22Rv1 (cell line): ENCODE measurements at regions not wholly inside any gene's neighbourhood (a gene's known extent, or its start where the extent isn't known, plus 50 kb on each side); places are given as distances from the start of the nearest gene placed in this dataset.

Source experiments
- H3K27ac ChIP-seq: fragments of 450-650 bp; 2 replicates; pipeline ENCODE4 v1.5.1; 2017
- ZFX ChIP-seq: fragments of 450-650 bp; IDR thresholded peaks from 2 replicates; pipeline ENCODE4 v1.6.1; 2017; ENCODE audit warnings: antibody characterized with exemption, borderline replicate concordance
- TF ChIP-seq, protein P1 (sequence below): fragments of 450-650 bp; IDR thresholded peaks from 2 replicates; pipeline ENCODE4 v1.5.1; 2017; ENCODE audit warnings: mild to moderate bottlenecking

DNA sequence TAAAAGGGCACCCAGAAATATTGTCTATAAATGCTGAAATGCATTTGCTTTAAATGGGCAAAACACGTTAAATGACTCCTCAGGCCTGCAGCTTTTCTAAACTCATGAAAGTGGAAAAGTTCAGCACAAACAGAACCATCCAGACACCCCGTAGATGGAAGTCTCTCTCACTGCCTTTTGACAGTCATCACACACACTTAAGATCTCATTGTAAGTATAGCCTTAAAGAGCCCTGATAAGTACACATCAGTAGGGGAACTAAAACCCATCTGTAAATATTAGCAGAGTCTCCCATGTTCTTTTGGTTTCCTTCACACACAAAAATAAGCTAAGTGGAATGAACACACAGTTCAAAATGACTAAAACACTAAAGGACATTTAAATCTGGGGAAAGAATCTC is 166.7 kb downstream of the LTN1 start:
- H3K27ac ChIP-seq = no peak overlapping the region
- TF ChIP-seq, protein P1, sequence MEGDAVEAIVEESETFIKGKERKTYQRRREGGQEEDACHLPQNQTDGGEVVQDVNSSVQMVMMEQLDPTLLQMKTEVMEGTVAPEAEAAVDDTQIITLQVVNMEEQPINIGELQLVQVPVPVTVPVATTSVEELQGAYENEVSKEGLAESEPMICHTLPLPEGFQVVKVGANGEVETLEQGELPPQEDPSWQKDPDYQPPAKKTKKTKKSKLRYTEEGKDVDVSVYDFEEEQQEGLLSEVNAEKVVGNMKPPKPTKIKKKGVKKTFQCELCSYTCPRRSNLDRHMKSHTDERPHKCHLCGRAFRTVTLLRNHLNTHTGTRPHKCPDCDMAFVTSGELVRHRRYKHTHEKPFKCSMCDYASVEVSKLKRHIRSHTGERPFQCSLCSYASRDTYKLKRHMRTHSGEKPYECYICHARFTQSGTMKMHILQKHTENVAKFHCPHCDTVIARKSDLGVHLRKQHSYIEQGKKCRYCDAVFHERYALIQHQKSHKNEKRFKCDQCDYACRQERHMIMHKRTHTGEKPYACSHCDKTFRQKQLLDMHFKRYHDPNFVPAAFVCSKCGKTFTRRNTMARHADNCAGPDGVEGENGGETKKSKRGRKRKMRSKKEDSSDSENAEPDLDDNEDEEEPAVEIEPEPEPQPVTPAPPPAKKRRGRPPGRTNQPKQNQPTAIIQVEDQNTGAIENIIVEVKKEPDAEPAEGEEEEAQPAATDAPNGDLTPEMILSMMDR = no peak
- no peak for TF ChIP-seq ZFX

GRCh38 chr21:28823429-28823828 is 169.2 kb downstream of the LTN1 start:
- TF ChIP-seq ZFX = no peak
- TF ChIP-seq, protein P1 = no peak
- H3K27ac ChIP-seq = no peak overlapping the region

- H3K27ac ChIP-seq = no peak overlapping the region
- TF ChIP-seq, protein P1 = no peak
- TF ChIP-seq ZFX = no peak
These were observed 170.0 kb downstream of the LTN1 start for GRCh38 chr21:28822486-28823335.

GRCh38 chr21:28822123-28822399 is 170.6 kb downstream of the LTN1 start:
- no peak for TF ChIP-seq ZFX
- TF ChIP-seq, protein P1 = no peak
- H3K27ac ChIP-seq = no peak overlapping the region

DNA sequence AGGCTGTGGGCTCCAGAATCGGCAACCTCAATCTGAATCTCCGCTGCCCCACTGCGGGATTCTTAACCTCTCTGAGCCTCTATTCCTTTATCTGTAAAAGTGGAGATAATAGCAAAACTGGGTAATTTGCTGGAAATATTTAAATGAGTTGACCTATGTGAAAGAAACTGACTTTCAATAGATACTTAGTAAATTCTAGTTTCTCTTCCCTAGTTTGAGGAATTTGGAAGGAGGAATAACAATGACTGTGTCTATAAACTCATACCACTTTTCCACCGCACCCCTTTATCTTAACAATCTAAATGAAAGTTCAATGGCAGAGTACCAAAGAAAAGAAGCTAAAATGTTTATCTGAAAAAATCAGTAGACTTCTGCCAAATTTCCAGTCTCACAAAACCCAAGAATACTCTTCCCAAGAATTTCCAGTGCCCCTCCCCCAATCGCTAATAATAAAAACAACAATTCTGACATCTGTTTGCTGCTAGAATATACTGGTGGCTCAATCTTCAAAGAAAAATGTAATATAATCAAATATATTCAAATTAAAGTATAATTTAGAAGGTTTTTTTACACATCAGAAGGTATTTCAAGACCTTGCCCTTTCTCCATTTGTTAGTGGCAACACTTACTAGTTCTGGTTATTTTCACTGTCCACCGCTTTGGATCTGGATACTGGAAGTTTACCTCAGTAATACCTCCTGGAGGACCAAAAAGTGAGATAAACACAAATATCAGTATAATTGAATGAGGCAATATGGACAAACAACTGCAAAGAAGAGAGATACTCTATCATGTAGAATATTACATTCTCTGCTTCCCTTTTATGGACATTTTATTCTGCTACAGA is 171.2 kb downstream of the LTN1 start:
- H3K27ac ChIP-seq = no peak overlapping the region
- TF ChIP-seq, protein P1 = no peak
- no peak for TF ChIP-seq ZFX

- no peak overlapping the region for H3K27ac ChIP-seq
- TF ChIP-seq ZFX = no peak
- TF ChIP-seq, protein P1 = no peak
These were observed 173.9 kb downstream of the LTN1 start for GRCh38 chr21:28818663-28819278.
